Calu3 (cell line): ENCODE measurements at regions not wholly inside any gene's neighbourhood (a gene's known extent, or its start where the extent isn't known, plus 50 kb on each side); places are given as distances from the start of the nearest gene placed in this dataset.
"Not testable (repeated sequence)": the region's sequence is repeated elsewhere in the genome, so short reads cannot be mapped to it uniquely, and the experiment has no call there.

ENCODE experiments used
- BruUV-seq: library from RNA; stranded (reverse); fragments of 400-500 nt; replicated peaks from 2 replicates; lab custom pipeline; 2021; lab: Mats Ljungman, UMichigan
- CTCF ChIA-PET: fragments of 300-600 bp; sonication (Branson Sonifier 250); formaldehyde crosslinking; loops from one replicate; lab custom pipeline; 2022; ENCODE audit warnings: antibody characterized with exemption; lab: Charles Lee
- DNase-seq: peaks from one replicate; pipeline ENCODE4 v3.0.0; 2022
- H3K27ac Mint-ChIP-seq: one replicate; pipeline ENCODE4 v1.8.0; 2022; ENCODE audit warnings: mixed read lengths; ENCODE audit not compliant: unreplicated experiment
- H3K27me3 Mint-ChIP-seq: one replicate; pipeline ENCODE4 v1.8.0; 2022; ENCODE audit warnings: mixed read lengths; ENCODE audit not compliant: unreplicated experiment
- H3K36me3 Mint-ChIP-seq: one replicate; pipeline ENCODE4 v1.8.0; 2022; ENCODE audit warnings: mild to moderate bottlenecking, moderate library complexity, mixed read lengths; ENCODE audit not compliant: insufficient read depth, unreplicated experiment
- H3K4me1 Mint-ChIP-seq: one replicate; pipeline ENCODE4 v1.8.0; 2022; ENCODE audit warnings: mild to moderate bottlenecking, low read depth, mixed read lengths; ENCODE audit not compliant: unreplicated experiment
- H3K4me3 Mint-ChIP-seq: one replicate; pipeline ENCODE4 v1.8.0; 2022; ENCODE audit warnings: mild to moderate bottlenecking, low read depth, moderate library complexity, mixed read lengths; ENCODE audit not compliant: unreplicated experiment
- H3K9me3 Mint-ChIP-seq: one replicate; pipeline ENCODE4 v1.8.0; 2022; ENCODE audit warnings: low read depth, mixed read lengths; ENCODE audit not compliant: unreplicated experiment
- CTCF ChIP-seq: fragments of 200-600 bp; IDR thresholded peaks from one replicate; pipeline ENCODE4 v1.8.0; 2022; ENCODE audit warnings: antibody characterized with exemption; ENCODE audit not compliant: unreplicated experiment
- intact Hi-C: fragments of 100-400 bp; cut with micrococcal nuclease; formaldehyde crosslinking; loops from one replicate; pipeline ENCODE4 v1.10.0; 2022; ENCODE audit not compliant: unreplicated experiment

- Mint-ChIP-seq H3K27me3 (no peaks in the 10 kb centered on the region), H3K4me1 (no peaks in the 10 kb centered on the region), H3K36me3 (no peaks in the 10 kb centered on the region), H3K4me3 (no peak overlapping the region), H3K27ac (no peak overlapping the region), H3K9me3 (peaks cover 12% of the 10 kb centered on the region)
- no TSS peak for BruUV-seq
- CTCF ChIA-PET: no interaction called here
- intact Hi-C loops: no loop called here
- no peak for TF ChIP-seq CTCF
- DNase-seq: no peak
Observed at GRCh38 chr11:79610139-79610538, 169.3 kb upstream of the TENM4 start.

GRCh38 chr11:79609511-79609910 is 168.7 kb upstream of the TENM4 start:
- H3K4me3 Mint-ChIP-seq: no peak overlapping the region
- peaks cover 11% of the 10 kb centered on the region for H3K9me3 Mint-ChIP-seq
- DNase-seq: no peak
- no peak for TF ChIP-seq CTCF
- H3K27me3 Mint-ChIP-seq: no peaks in the 10 kb centered on the region
- no TSS peak for BruUV-seq
- CTCF ChIA-PET: no interaction called here
- H3K4me1 Mint-ChIP-seq: no peaks in the 10 kb centered on the region
- H3K36me3 Mint-ChIP-seq: no peaks in the 10 kb centered on the region
- no peak overlapping the region for H3K27ac Mint-ChIP-seq
- intact Hi-C loops: no loop called here

GRCh38 chr11:79606461-79606860 is 165.6 kb upstream of the TENM4 start:
- CTCF ChIA-PET, H3K27ac Mint-ChIP-seq, H3K4me3 Mint-ChIP-seq, H3K36me3 Mint-ChIP-seq, intact Hi-C loops, H3K4me1 Mint-ChIP-seq, BruUV-seq, DNase-seq, H3K27me3 Mint-ChIP-seq: not testable (repeated sequence)
- peaks cover 14% of the 10 kb centered on the region for H3K9me3 Mint-ChIP-seq

- peaks cover 18% of the 10 kb centered on the region for H3K9me3 Mint-ChIP-seq
- H3K4me3 Mint-ChIP-seq: no peak overlapping the region
- intact Hi-C loops: no loop called here
- CTCF ChIA-PET: interaction anchor here (0.7 kb wide), 1 partner anchor 1007 kb away, joined by 3 read pairs; no protein-coding TSS in a partner anchor
- no peak for DNase-seq
- TF ChIP-seq CTCF: no peak
- no peaks in the 10 kb centered on the region for H3K36me3 Mint-ChIP-seq
- H3K27me3 Mint-ChIP-seq: no peaks in the 10 kb centered on the region
- BruUV-seq: no TSS peak
- H3K27ac Mint-ChIP-seq: no peak overlapping the region
- H3K4me1 Mint-ChIP-seq: no peaks in the 10 kb centered on the region
Observed at GRCh38 chr11:79600711-79601110, 159.9 kb upstream of the TENM4 start.

GRCh38 chr11:79594834-79595233 is 154.0 kb upstream of the TENM4 start:
- TF ChIP-seq CTCF: no peak
- Mint-ChIP-seq H3K4me1 (no peaks in the 10 kb centered on the region), H3K36me3 (no peaks in the 10 kb centered on the region), H3K9me3 (peaks cover 17% of the 10 kb centered on the region), H3K27ac (no peak overlapping the region), H3K4me3 (no peak overlapping the region), H3K27me3 (no peaks in the 10 kb centered on the region)
- intact Hi-C loops: no loop called here
- CTCF ChIA-PET: interaction anchor here (0.7 kb wide), 2 partner anchors 21 to 1324 kb away, joined by 4 to 8 read pairs; no protein-coding TSS in a partner anchor
- no TSS peak for BruUV-seq
- DNase-seq: no peak
